HUES64 (cell line): ENCODE measurements at regions not wholly inside any gene's neighbourhood (a gene's known extent, or its start where the extent isn't known, plus 50 kb on each side); places are given as distances from the start of the nearest gene placed in this dataset.
A peak's percentile ranks its signal among the peaks of the same experiment; 100 is the strongest.

Experiments
- H3K27ac ChIP-seq: 2 replicates; pipeline ENCODE4 v1.7.0; 2013; ENCODE audit warnings: low read depth, low read length, inconsistent platforms
- H3K27me3 ChIP-seq: 2 replicates; pipeline ENCODE4 v1.6.1; 2013; ENCODE audit warnings: mild to moderate bottlenecking, low read length; ENCODE audit not compliant: insufficient read depth
- H3K36me3 ChIP-seq: 2 replicates; pipeline ENCODE4 v1.6.1; 2013; ENCODE audit warnings: mild to moderate bottlenecking, low read length; ENCODE audit not compliant: insufficient read depth
- H3K4me1 ChIP-seq: 2 replicates; pipeline ENCODE4 v1.6.1; 2013; ENCODE audit warnings: mild to moderate bottlenecking, low read length, moderate library complexity; ENCODE audit not compliant: insufficient read depth
- H3K4me3 ChIP-seq: 2 replicates; pipeline ENCODE4 v1.5.1; 2013; ENCODE audit warnings: mild to moderate bottlenecking, low read length, moderate library complexity
- H3K9ac ChIP-seq: 2 replicates; pipeline ENCODE4 v1.6.1; 2013; ENCODE audit warnings: mild to moderate bottlenecking, low read depth, low read length
- H3K9me3 ChIP-seq: 2 replicates; pipeline ENCODE4 v1.6.1; 2013; ENCODE audit warnings: low read depth, low read length; ENCODE audit not compliant: insufficient read depth
- WGBS: fragments of 150-250, 120-280 bp; methylation state at CpG from one replicate; pipeline ENCODE4 v1.1.7; 2013; ENCODE audit warnings: missing lambda C conversion rate; 5-methylcytosine and 5-hydroxymethylcytosine counted together

- Histone ChIP-seq H3K27me3 (no peaks in the 10 kb centered on the region), H3K9ac (no peak overlapping the region), H3K9me3 (no peaks in the 10 kb centered on the region), H3K27ac (no peak overlapping the region), H3K4me3 (no peak overlapping the region), H3K4me1 (peaks cover 7% of the 10 kb centered on the region; the same call in 1 of the 2 replicates), H3K36me3 (no peaks in the 10 kb centered on the region)
Measured at GRCh38 chr11:91813263-91813662, 411.4 kb upstream of the FAT3 start.

- no peak overlapping the region for H3K4me3 ChIP-seq
- H3K4me1 ChIP-seq, result no peaks in the 10 kb centered on the region
- no peaks in the 10 kb centered on the region for H3K27me3 ChIP-seq
- H3K27ac ChIP-seq, result no peak overlapping the region
- no peak overlapping the region for H3K9ac ChIP-seq
- no peaks in the 10 kb centered on the region for H3K36me3 ChIP-seq
- no peaks in the 10 kb centered on the region for H3K9me3 ChIP-seq
- WGBS, result 98% methylated on average over 3 of the region's 3 CpGs
Measured at GRCh38 chr11:91810871-91811270, 413.7 kb upstream of the FAT3 start.

- Histone ChIP-seq H3K36me3 (no peaks in the 10 kb centered on the region), H3K27me3 (no peaks in the 10 kb centered on the region), H3K4me1 (peaks cover 29% of the 10 kb centered on the region), H3K27ac (no peak overlapping the region), H3K9me3 (no peaks in the 10 kb centered on the region), H3K9ac (no peak overlapping the region), H3K4me3 (no peak overlapping the region)
- no CpG with 5 or more reads among the region's 1 CpG for WGBS
Measured at GRCh38 chr11:91805293-91805692, 419.3 kb upstream of the FAT3 start.

- peak overlapping the region; percentile 51 for H3K27ac ChIP-seq
- no peak overlapping the region for H3K9ac ChIP-seq
- H3K4me3 ChIP-seq, result no peak overlapping the region
- H3K9me3 ChIP-seq, result no peaks in the 10 kb centered on the region
- peaks cover 29% of the 10 kb centered on the region for H3K4me1 ChIP-seq
- H3K36me3 ChIP-seq, result no peaks in the 10 kb centered on the region
- H3K27me3 ChIP-seq, result no peaks in the 10 kb centered on the region
- 31% methylated on average over 1 of the region's 1 CpG for WGBS
Measured at GRCh38 chr11:91804042-91804441, 420.6 kb upstream of the FAT3 start.

GRCh38 chr11:91802475-91802874, 422.1 kb upstream of the FAT3 start:
- Histone ChIP-seq H3K9ac (no peak overlapping the region), H3K9me3 (no peaks in the 10 kb centered on the region)
- WGBS, result 78% methylated on average over 6 of the region's 6 CpGs

GRCh38 chr11:91800208-91800914, 424.3 kb upstream of the FAT3 start:
- WGBS, result 94% methylated on average over 9 of the region's 9 CpGs
- no peak overlapping the region for H3K27ac ChIP-seq

More at GRCh38 chr11:91802475-91802874, 422.1 kb upstream of the FAT3 start:
- Histone ChIP-seq H3K4me1 (peaks cover 29% of the 10 kb centered on the region), H3K4me3 (no peak overlapping the region), H3K27ac (no peak overlapping the region), H3K27me3 (no peaks in the 10 kb centered on the region), H3K36me3 (no peaks in the 10 kb centered on the region)

GRCh38 chr11:91798240-91798639, 426.4 kb upstream of the FAT3 start:
- Histone ChIP-seq H3K36me3 (no peaks in the 10 kb centered on the region), H3K27me3 (no peaks in the 10 kb centered on the region), H3K9ac (no peak overlapping the region), H3K4me3 (no peak overlapping the region), H3K9me3 (no peaks in the 10 kb centered on the region), H3K4me1 (peaks cover 12% of the 10 kb centered on the region), H3K27ac (no peak overlapping the region)
- WGBS, result 97% methylated on average over 7 of the region's 7 CpGs

More at GRCh38 chr11:91800208-91800914, 424.3 kb upstream of the FAT3 start:
- H3K4me1 ChIP-seq, result peaks cover 29% of the 10 kb centered on the region
- H3K9ac ChIP-seq, result no peak overlapping the region
- no peaks in the 10 kb centered on the region for H3K27me3 ChIP-seq
- H3K4me3 ChIP-seq, result no peak overlapping the region
- H3K36me3 ChIP-seq, result no peaks in the 10 kb centered on the region
- no peaks in the 10 kb centered on the region for H3K9me3 ChIP-seq

GRCh38 chr11:91796999-91797398, 427.6 kb upstream of the FAT3 start:
- no peaks in the 10 kb centered on the region for H3K27me3 ChIP-seq
- no peak overlapping the region for H3K27ac ChIP-seq
- no peak overlapping the region for H3K4me3 ChIP-seq
- H3K9me3 ChIP-seq, result no peaks in the 10 kb centered on the region
- H3K9ac ChIP-seq, result no peak overlapping the region
- no peaks in the 10 kb centered on the region for H3K4me1 ChIP-seq
- H3K36me3 ChIP-seq, result no peaks in the 10 kb centered on the region

GRCh38 chr11:91795139-91795887, 429.3 kb upstream of the FAT3 start:
- no peaks in the 10 kb centered on the region; the same call in 1 of the 2 replicates for H3K4me1 ChIP-seq
- no peaks in the 10 kb centered on the region for H3K27me3 ChIP-seq
- no peaks in the 10 kb centered on the region for H3K9me3 ChIP-seq
- H3K27ac ChIP-seq, result no peak overlapping the region
- no CpG with 5 or more reads among the region's 2 CpGs for WGBS
- H3K4me3 ChIP-seq, result no peak overlapping the region
- H3K9ac ChIP-seq, result no peak overlapping the region
- no peaks in the 10 kb centered on the region for H3K36me3 ChIP-seq

GRCh38 chr11:91794146-91794545, 430.5 kb upstream of the FAT3 start:
- Histone ChIP-seq H3K4me3 (no peak overlapping the region), H3K9ac (no peak overlapping the region), H3K27ac (no peak overlapping the region), H3K27me3 (no peaks in the 10 kb centered on the region), H3K36me3 (no peaks in the 10 kb centered on the region), H3K4me1 (no peaks in the 10 kb centered on the region; the same call in 1 of the 2 replicates), H3K9me3 (no peaks in the 10 kb centered on the region)
- WGBS, result 87% methylated on average over 3 of the region's 3 CpGs

- H3K9me3 ChIP-seq, result no peaks in the 10 kb centered on the region
- H3K4me1 ChIP-seq, result no peaks in the 10 kb centered on the region; the same call in 1 of the 2 replicates
- H3K27ac ChIP-seq, result no peak overlapping the region
- no peak overlapping the region for H3K4me3 ChIP-seq
- H3K9ac ChIP-seq, result no peak overlapping the region
- H3K36me3 ChIP-seq, result no peaks in the 10 kb centered on the region
- 89% methylated on average over 4 of the region's 4 CpGs for WGBS
- no peaks in the 10 kb centered on the region for H3K27me3 ChIP-seq
Measured at GRCh38 chr11:91792779-91793262, 431.8 kb upstream of the FAT3 start.
